Nephron (organoid): ENCODE measurements at regions not wholly inside any gene's neighbourhood (a gene's known extent, or its start where the extent isn't known, plus 50 kb on each side); places are given as distances from the start of the nearest gene placed in this dataset.

ENCODE experiments used
- H3K27ac Mint-ChIP-seq, 3 experiments: 2 replicates each; pipeline ENCODE4 v1.8.0; 2020; ENCODE audit warnings: mixed read lengths in 3 of 3, mild to moderate bottlenecking in 2 of 3, moderate library complexity in 1 of 3
- H3K27me3 Mint-ChIP-seq: 2 replicates; pipeline ENCODE4 v1.8.0; 2021; ENCODE audit warnings: low read depth, mild to moderate bottlenecking, moderate library complexity, mixed read lengths
- H3K36me3 Mint-ChIP-seq: 2 replicates; pipeline ENCODE4 v1.8.0; 2020; ENCODE audit warnings: low read depth, mixed read lengths
- H3K4me1 Mint-ChIP-seq: 2 replicates; pipeline ENCODE4 v1.8.0; 2020; ENCODE audit warnings: mixed read lengths
- H3K4me3 Mint-ChIP-seq, 3 experiments: 2 replicates each; pipeline ENCODE4 v1.8.0; 2020; ENCODE audit warnings: mild to moderate bottlenecking in 3 of 3, mixed read lengths in 3 of 3, moderate library complexity in 2 of 3
- H3K9me3 Mint-ChIP-seq: 2 replicates; pipeline ENCODE4 v1.8.0; 2020; ENCODE audit warnings: mixed read lengths
- CTCF ChIP-seq, 3 experiments: fragments of 200-600 bp; sonication (generic); IDR thresholded peaks; one replicate each; pipeline ENCODE4 v1.5.0; 2021; ENCODE audit warnings: antibody characterized with exemption in 3 of 3; ENCODE audit not compliant: unreplicated experiment in 3 of 3

GRCh38 chr11:80565231-80565630 is 1124.4 kb upstream of the TENM4 start:
- Mint-ChIP-seq H3K4me3 (no peak overlapping the region), H3K9me3 (no peaks in the 10 kb centered on the region), H3K4me1 (no peaks in the 10 kb centered on the region), H3K36me3 (no peaks in the 10 kb centered on the region), H3K27me3 (no peaks in the 10 kb centered on the region), H3K27ac (no peak overlapping the region)
- no peak for TF ChIP-seq CTCF (IDR thresholded peaks at IDR 0.05; ENCODE audit: unreplicated experiment in 3 of 3)

GRCh38 chr11:80562523-80563125 is 1121.8 kb upstream of the TENM4 start:
- Mint-ChIP-seq H3K9me3 (no peaks in the 10 kb centered on the region), H3K4me1 (no peaks in the 10 kb centered on the region), H3K36me3 (no peaks in the 10 kb centered on the region), H3K27me3 (no peaks in the 10 kb centered on the region), H3K4me3 (no peak overlapping the region), H3K27ac (no peak overlapping the region)
- TF ChIP-seq CTCF (IDR thresholded peaks at IDR 0.05; ENCODE audit: unreplicated experiment in 3 of 3), result no peak

- H3K9me3 Mint-ChIP-seq, result no peaks in the 10 kb centered on the region
- no peak overlapping the region for H3K27ac Mint-ChIP-seq
- no peaks in the 10 kb centered on the region for H3K27me3 Mint-ChIP-seq
- H3K4me3 Mint-ChIP-seq, result no peak overlapping the region
- H3K4me1 Mint-ChIP-seq, result no peaks in the 10 kb centered on the region
- no peak for TF ChIP-seq CTCF (IDR thresholded peaks at IDR 0.05; ENCODE audit: unreplicated experiment in 3 of 3)
- H3K36me3 Mint-ChIP-seq, result no peaks in the 10 kb centered on the region
These were observed 1119.1 kb upstream of the TENM4 start for GRCh38 chr11:80559942-80560341.

GRCh38 chr11:80553565-80553964 is 1112.7 kb upstream of the TENM4 start:
- no peak overlapping the region for H3K4me3 Mint-ChIP-seq
- H3K27me3 Mint-ChIP-seq, result no peaks in the 10 kb centered on the region
- TF ChIP-seq CTCF (IDR thresholded peaks at IDR 0.05; ENCODE audit: unreplicated experiment in 3 of 3), result no peak
- H3K36me3 Mint-ChIP-seq, result no peaks in the 10 kb centered on the region
- H3K4me1 Mint-ChIP-seq, result no peaks in the 10 kb centered on the region
- no peaks in the 10 kb centered on the region for H3K9me3 Mint-ChIP-seq
- no peak overlapping the region for H3K27ac Mint-ChIP-seq

GRCh38 chr11:80542704-80543103 is 1101.9 kb upstream of the TENM4 start:
- no peak for TF ChIP-seq CTCF (IDR thresholded peaks at IDR 0.05; ENCODE audit: unreplicated experiment in 3 of 3)
- Mint-ChIP-seq H3K27me3 (no peaks in the 10 kb centered on the region), H3K4me3 (no peak overlapping the region), H3K4me1 (no peaks in the 10 kb centered on the region), H3K36me3 (no peaks in the 10 kb centered on the region), H3K9me3 (peaks cover 4% of the 10 kb centered on the region), H3K27ac (no peak overlapping the region)

GRCh38 chr11:80538040-80538439 is 1097.2 kb upstream of the TENM4 start:
- no peaks in the 10 kb centered on the region for H3K4me1 Mint-ChIP-seq
- no peak for TF ChIP-seq CTCF (IDR thresholded peaks at IDR 0.05; ENCODE audit: unreplicated experiment in 3 of 3)
- peaks cover 4% of the 10 kb centered on the region for H3K9me3 Mint-ChIP-seq
- H3K27ac Mint-ChIP-seq, result no peak overlapping the region
- H3K36me3 Mint-ChIP-seq, result no peaks in the 10 kb centered on the region
- peaks cover 21% of the 10 kb centered on the region for H3K27me3 Mint-ChIP-seq
- no peak overlapping the region for H3K4me3 Mint-ChIP-seq
